Parathyroid adenoma (tissue), 2 donors: ENCODE measurements at regions not wholly inside any gene's neighbourhood (a gene's known extent, or its start where the extent isn't known, plus 50 kb on each side); places are given as distances from the start of the nearest gene placed in this dataset.

Experiments used
- H2AFZ ChIP-seq: fragments of 300-600 bp; sonication (generic); one replicate; pipeline ENCODE4 v1.7.0; 2017; ENCODE audit warnings: antibody characterized with exemption, mild to moderate bottlenecking
- H3K27ac ChIP-seq: fragments of 300-600 bp; sonication (generic); one replicate; pipeline ENCODE4 v1.7.0; 2017
- H3K27me3 ChIP-seq: fragments of 300-600 bp; sonication (generic); one replicate; pipeline ENCODE4 v1.7.0; 2017; ENCODE audit warnings: low read length; ENCODE audit not compliant: control insufficient read depth, insufficient read depth
- H3K36me3 ChIP-seq: fragments of 300-600 bp; sonication (generic); one replicate; pipeline ENCODE4 v1.7.0; 2017; ENCODE audit warnings: low read length; ENCODE audit not compliant: control insufficient read depth, insufficient read depth
- H3K4me1 ChIP-seq: fragments of 300-600 bp; sonication (generic); one replicate; pipeline ENCODE4 v1.7.0; 2017; ENCODE audit warnings: control low read depth
- H3K4me2 ChIP-seq: fragments of 300-600 bp; sonication (generic); one replicate; pipeline ENCODE4 v1.7.0; 2017; ENCODE audit warnings: low read length
- H3K4me3 ChIP-seq: fragments of 300-600 bp; sonication (generic); one replicate; pipeline ENCODE4 v1.7.0; 2017; ENCODE audit warnings: low read depth, low read length
- H3K79me2 ChIP-seq: fragments of 300-600 bp; sonication (generic); one replicate; pipeline ENCODE4 v1.7.0; 2017; ENCODE audit warnings: control low read depth
- H3K9ac ChIP-seq: fragments of 300-600 bp; sonication (generic); one replicate; pipeline ENCODE4 v1.7.0; 2017; ENCODE audit warnings: mild to moderate bottlenecking
- H3K9me3 ChIP-seq: fragments of 300-600 bp; sonication (generic); one replicate; pipeline ENCODE4 v1.7.0; 2017; ENCODE audit warnings: low read length; ENCODE audit not compliant: control insufficient read depth
- TF ChIP-seq, protein P1 (sequence below): fragments of 300-600 bp; sonication (generic); IDR thresholded peaks from one replicate; pipeline ENCODE4 v1.7.0; 2017; ENCODE audit warnings: antibody characterized with exemption, mild to moderate bottlenecking
- donor health status: primary hyperparathyroidism.

DNA sequence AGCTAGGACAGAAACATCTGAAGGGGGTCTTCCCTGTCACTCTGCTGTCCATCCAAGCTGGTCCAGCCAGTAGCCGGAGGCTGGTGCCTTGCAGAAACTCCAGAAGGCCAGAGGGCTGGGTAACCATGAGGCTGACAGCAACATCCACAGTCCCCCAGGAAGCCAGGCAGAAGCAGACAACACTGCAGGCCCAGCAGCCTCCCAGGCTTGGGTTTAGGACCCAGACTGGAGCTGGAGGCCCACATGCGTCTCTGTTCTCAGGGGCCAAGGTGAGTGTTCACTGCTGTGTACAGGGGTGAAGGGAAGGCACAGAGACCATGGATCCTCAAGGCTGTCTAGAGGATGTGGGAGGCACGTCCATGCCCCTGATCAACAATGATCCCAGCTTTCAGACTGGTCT is 136.4 kb upstream of the PRMT8 start:
- no peaks in the 10 kb centered on the region for H3K9me3 ChIP-seq
- no peak overlapping the region for H2AFZ ChIP-seq
- TF ChIP-seq, protein P1, sequence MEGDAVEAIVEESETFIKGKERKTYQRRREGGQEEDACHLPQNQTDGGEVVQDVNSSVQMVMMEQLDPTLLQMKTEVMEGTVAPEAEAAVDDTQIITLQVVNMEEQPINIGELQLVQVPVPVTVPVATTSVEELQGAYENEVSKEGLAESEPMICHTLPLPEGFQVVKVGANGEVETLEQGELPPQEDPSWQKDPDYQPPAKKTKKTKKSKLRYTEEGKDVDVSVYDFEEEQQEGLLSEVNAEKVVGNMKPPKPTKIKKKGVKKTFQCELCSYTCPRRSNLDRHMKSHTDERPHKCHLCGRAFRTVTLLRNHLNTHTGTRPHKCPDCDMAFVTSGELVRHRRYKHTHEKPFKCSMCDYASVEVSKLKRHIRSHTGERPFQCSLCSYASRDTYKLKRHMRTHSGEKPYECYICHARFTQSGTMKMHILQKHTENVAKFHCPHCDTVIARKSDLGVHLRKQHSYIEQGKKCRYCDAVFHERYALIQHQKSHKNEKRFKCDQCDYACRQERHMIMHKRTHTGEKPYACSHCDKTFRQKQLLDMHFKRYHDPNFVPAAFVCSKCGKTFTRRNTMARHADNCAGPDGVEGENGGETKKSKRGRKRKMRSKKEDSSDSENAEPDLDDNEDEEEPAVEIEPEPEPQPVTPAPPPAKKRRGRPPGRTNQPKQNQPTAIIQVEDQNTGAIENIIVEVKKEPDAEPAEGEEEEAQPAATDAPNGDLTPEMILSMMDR = no peak
- no peak overlapping the region for H3K9ac ChIP-seq
- no peak overlapping the region for H3K27ac ChIP-seq
- H3K36me3 ChIP-seq = no peaks in the 10 kb centered on the region
- no peak overlapping the region for H3K4me2 ChIP-seq
- no peaks in the 10 kb centered on the region for H3K4me1 ChIP-seq
- no peaks in the 10 kb centered on the region for H3K79me2 ChIP-seq
- no peaks in the 10 kb centered on the region for H3K27me3 ChIP-seq
- H3K4me3 ChIP-seq = no peak overlapping the region

DNA sequence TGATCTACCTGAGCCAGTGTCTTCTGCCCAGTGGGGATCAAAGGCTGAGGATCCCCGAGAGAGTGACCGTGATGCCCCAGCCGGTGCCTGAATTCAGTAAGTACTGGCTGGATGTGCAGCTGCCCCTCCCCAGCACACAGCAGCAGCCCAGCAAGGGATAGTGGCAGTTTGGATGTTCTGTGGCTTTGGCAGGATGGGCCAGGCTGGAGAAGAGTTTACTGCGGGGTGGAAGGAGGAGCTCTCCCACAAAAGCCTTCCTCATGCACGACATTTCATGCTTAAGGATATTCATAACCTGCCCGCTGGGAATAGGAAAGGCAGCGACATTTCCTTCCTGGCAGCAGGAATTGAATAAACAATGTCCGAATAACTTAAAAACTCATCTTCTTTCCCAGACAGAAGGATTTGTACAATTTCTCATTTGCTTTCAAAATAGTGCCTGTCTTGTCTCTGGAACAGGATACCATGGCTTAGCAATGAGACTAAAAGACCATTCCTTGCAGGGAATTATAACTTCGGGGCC is 135.6 kb upstream of the PRMT8 start:
- Histone ChIP-seq H3K27ac (no peak overlapping the region), H3K36me3 (no peaks in the 10 kb centered on the region), H3K4me1 (no peaks in the 10 kb centered on the region), H3K4me2 (no peak overlapping the region), H3K9ac (no peak overlapping the region), H3K79me2 (no peaks in the 10 kb centered on the region), H3K27me3 (no peaks in the 10 kb centered on the region), H2AFZ (no peak overlapping the region), H3K4me3 (no peak overlapping the region), H3K9me3 (no peaks in the 10 kb centered on the region)
- TF ChIP-seq, protein P1 = no peak

DNA sequence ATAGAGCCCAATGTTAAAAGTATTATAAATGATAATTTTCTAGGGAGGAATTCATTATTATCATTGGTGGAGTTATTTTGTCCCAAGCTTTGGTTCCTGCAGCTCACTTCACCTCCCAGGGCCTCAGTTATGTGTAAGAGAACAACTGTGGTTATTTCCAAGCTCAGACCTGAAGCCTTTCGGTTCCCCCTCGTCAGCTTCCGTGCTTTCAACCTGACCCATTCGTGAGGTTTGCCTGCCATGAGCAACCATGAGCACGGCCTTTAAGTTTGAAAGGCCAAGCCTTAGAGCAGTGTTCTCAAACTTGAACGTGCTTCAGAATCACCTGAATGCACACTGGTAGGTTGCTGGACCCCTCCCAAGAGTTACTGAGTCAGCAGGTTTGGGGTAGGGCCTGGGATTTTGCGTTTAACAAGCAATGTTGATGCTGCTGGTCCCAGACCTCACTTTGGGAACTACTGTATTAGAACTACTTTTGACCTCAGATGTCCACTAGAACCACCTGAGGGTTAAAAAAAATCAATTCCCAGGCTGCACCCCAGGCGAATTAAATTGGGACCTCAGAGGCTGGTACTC is 133.0 kb upstream of the PRMT8 start:
- H3K4me3 ChIP-seq = no peak overlapping the region
- peaks cover 3% of the 10 kb centered on the region for H3K4me1 ChIP-seq
- TF ChIP-seq, protein P1 = no peak
- no peak overlapping the region for H3K27ac ChIP-seq
- H3K4me2 ChIP-seq = no peak overlapping the region
- no peak overlapping the region for H2AFZ ChIP-seq
- H3K9ac ChIP-seq = no peak overlapping the region
- no peaks in the 10 kb centered on the region for H3K9me3 ChIP-seq
- H3K27me3 ChIP-seq = no peaks in the 10 kb centered on the region
- no peaks in the 10 kb centered on the region for H3K36me3 ChIP-seq
- H3K79me2 ChIP-seq = no peaks in the 10 kb centered on the region

DNA sequence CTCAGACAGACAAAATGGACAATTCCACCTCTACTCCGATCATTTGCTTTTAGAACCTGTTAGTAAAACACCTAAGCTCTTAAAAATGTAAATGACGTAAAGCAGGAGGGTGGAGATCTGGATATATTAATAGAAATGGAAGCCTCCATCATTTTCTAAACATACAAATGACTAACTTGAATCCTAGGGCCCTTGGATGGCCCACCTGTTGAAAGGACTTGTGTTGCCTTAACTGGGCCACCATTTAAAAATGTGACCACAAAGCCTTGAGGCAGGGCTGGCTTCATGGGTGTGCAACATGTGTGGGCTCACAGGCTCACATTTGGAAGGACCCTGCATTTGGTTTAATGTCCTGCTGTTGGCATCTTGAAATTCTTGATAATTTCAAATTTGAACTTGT is 131.5 kb upstream of the PRMT8 start:
- Histone ChIP-seq H3K79me2 (no peaks in the 10 kb centered on the region), H3K27me3 (no peaks in the 10 kb centered on the region), H3K9me3 (no peaks in the 10 kb centered on the region), H3K4me3 (no peak overlapping the region), H3K9ac (no peak overlapping the region), H3K4me2 (no peak overlapping the region), H3K36me3 (no peaks in the 10 kb centered on the region), H2AFZ (no peak overlapping the region), H3K4me1 (peaks cover 6% of the 10 kb centered on the region), H3K27ac (no peak overlapping the region)
- TF ChIP-seq, protein P1 = no peak

DNA sequence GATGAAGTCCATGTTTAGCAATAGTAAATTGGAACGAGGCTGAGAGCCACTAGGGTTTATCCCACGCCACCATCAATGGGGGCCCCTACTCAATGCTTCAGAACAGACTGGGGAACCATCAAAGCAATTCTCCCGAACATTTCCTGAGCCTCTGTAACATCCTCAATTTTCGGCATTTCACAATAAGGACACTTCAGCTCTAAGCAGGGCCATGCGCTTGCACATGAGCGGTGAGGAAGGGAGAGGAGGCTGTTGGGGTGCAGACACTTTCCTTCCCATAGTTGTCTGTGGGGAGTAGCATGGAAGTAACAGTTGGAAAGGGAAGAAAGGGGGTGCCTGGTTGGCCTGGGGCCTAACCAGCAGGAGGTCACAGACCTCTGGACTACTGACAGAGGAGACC is 129.9 kb upstream of the PRMT8 start:
- TF ChIP-seq, protein P1 = no peak
- no peaks in the 10 kb centered on the region for H3K9me3 ChIP-seq
- H3K36me3 ChIP-seq = no peaks in the 10 kb centered on the region
- no peaks in the 10 kb centered on the region for H3K79me2 ChIP-seq
- no peak overlapping the region for H3K27ac ChIP-seq
- H3K27me3 ChIP-seq = no peaks in the 10 kb centered on the region
- H3K9ac ChIP-seq = no peak overlapping the region
- H2AFZ ChIP-seq = no peak overlapping the region
- H3K4me3 ChIP-seq = no peak overlapping the region
- no peak overlapping the region for H3K4me2 ChIP-seq
- peaks cover 6% of the 10 kb centered on the region for H3K4me1 ChIP-seq
